GM12891 (cell line): ENCODE measurements at regions not wholly inside any gene's neighbourhood (a gene's known extent, or its start where the extent isn't known, plus 50 kb on each side); places are given as distances from the start of the nearest gene placed in this dataset.

Experiments used
- DNase-seq: peaks from one replicate; pipeline ENCODE4 v3.0.0; 2011; ENCODE audit warnings: low spot score; ENCODE audit not compliant: insufficient read length
- FAIRE-seq: peaks from 2 replicates; lab custom pipeline; 2011; peaks lifted over from hg19 to GRCh38; lab: Jason Lieb, UNC
- PAX5 ChIP-seq: IDR thresholded peaks from 2 replicates; pipeline ENCODE4 v1.6.1; 2011; ENCODE audit warnings: low read length, moderate library complexity, mild to moderate bottlenecking; ENCODE audit not compliant: insufficient read depth, severe bottlenecking
- POLR2A ChIP-seq: IDR thresholded peaks from 2 replicates; pipeline ENCODE4 v1.6.1; 2011; ENCODE audit warnings: low read depth, low read length, control low read depth
- POLR2AphosphoS5 ChIP-seq: IDR thresholded peaks from 2 replicates; pipeline ENCODE4 v1.6.1; 2011; ENCODE audit warnings: low read depth, low read length, control low read depth
- POU2F2 ChIP-seq: IDR thresholded peaks from 2 replicates; pipeline ENCODE4 v1.6.1; 2011; ENCODE audit warnings: low read depth, mild to moderate bottlenecking, control low read depth, low read length, moderate library complexity
- SPI1 ChIP-seq: IDR thresholded peaks from 2 replicates; pipeline ENCODE4 v1.6.1; 2011; ENCODE audit warnings: low read depth, low read length, control low read depth
- TAF1 ChIP-seq: IDR thresholded peaks from 2 replicates; pipeline ENCODE4 v1.6.1; 2011; ENCODE audit warnings: low read depth, low read length, control low read depth

GRCh38 chr7:41536122-41536872 lies 166.6 kb downstream of the INHBA start:
- FAIRE-seq (no peak), DNase-seq (no peak)
- TF ChIP-seq POLR2AphosphoS5: no peak
- no peak for TF ChIP-seq PAX5
- TF ChIP-seq TAF1: no peak
- TF ChIP-seq SPI1: no peak
- no peak for TF ChIP-seq POLR2A
- no peak for TF ChIP-seq POU2F2

GRCh38 chr7:41529831-41530230 lies 173.1 kb downstream of the INHBA start:
- no peak for FAIRE-seq
- DNase-seq: no peak
- no peak for TF ChIP-seq POU2F2
- no peak for TF ChIP-seq TAF1
- no peak for TF ChIP-seq POLR2AphosphoS5
- no peak for TF ChIP-seq PAX5
- TF ChIP-seq POLR2A: no peak
- TF ChIP-seq SPI1: no peak

- FAIRE-seq: no peak
- DNase-seq: no peak
- TF ChIP-seq POLR2AphosphoS5 (no peak), POU2F2 (no peak), POLR2A (no peak), PAX5 (no peak), SPI1 (no peak), TAF1 (no peak)
Observed at GRCh38 chr7:41524876-41525275, 178.0 kb downstream of the INHBA start.

GRCh38 chr7:41520445-41520844 lies 182.4 kb downstream of the INHBA start:
- DNase-seq (no peak), FAIRE-seq (no peak)
- TF ChIP-seq POLR2A (no peak), SPI1 (no peak), POU2F2 (no peak), TAF1 (no peak)

- FAIRE-seq: no peak
- no peak for DNase-seq
- TF ChIP-seq PAX5: no peak
- TF ChIP-seq POLR2A: no peak
- no peak for TF ChIP-seq SPI1
Observed at GRCh38 chr7:41517771-41518170, 185.1 kb downstream of the INHBA start.

GRCh38 chr7:41508755-41509154 lies 194.1 kb downstream of the INHBA start:
- DNase-seq: no peak
- no peak for FAIRE-seq
- TF ChIP-seq POLR2A: no peak
- TF ChIP-seq POLR2AphosphoS5: no peak
- no peak for TF ChIP-seq POU2F2
- TF ChIP-seq TAF1: no peak
- TF ChIP-seq PAX5: no peak

GRCh38 chr7:41507686-41508268 lies 195.1 kb downstream of the INHBA start:
- FAIRE-seq (no peak), DNase-seq (no peak)
- TF ChIP-seq POLR2A (no peak), POLR2AphosphoS5 (no peak), SPI1 (no peak), PAX5 (no peak), TAF1 (no peak), POU2F2 (no peak)

GRCh38 chr7:41504214-41504980 lies 198.5 kb downstream of the INHBA start:
- no peak for TF ChIP-seq PAX5
- TF ChIP-seq POU2F2: no peak
- TF ChIP-seq POLR2AphosphoS5: no peak
- no peak for TF ChIP-seq TAF1
- TF ChIP-seq POLR2A: no peak
- TF ChIP-seq SPI1: no peak
- no peak for FAIRE-seq
- DNase-seq: no peak

- DNase-seq: no peak
Observed at GRCh38 chr7:41503438-41503837, 199.5 kb downstream of the INHBA start.

More at GRCh38 chr7:41503438-41503837, 199.5 kb downstream of the INHBA start:
- no peak for FAIRE-seq
- TF ChIP-seq POLR2AphosphoS5: no peak
- no peak for TF ChIP-seq PAX5
- no peak for TF ChIP-seq TAF1
- TF ChIP-seq POU2F2: no peak
- no peak for TF ChIP-seq POLR2A
- TF ChIP-seq SPI1: no peak
